ENCODE measurements at regions not wholly inside any gene's neighbourhood (a gene's known extent, or its start where the extent isn't known, plus 50 kb on each side); places are given as distances from the start of the nearest gene placed in this dataset.
"Not testable (repeated sequence)": the region's sequence is repeated elsewhere in the genome, so short reads cannot be mapped to it uniquely, and the experiment has no call there.

- DNase-seq: no peak
Observed at GRCh38 chr2:53183581-53183980, 584.0 kb upstream of the CHAC2 start.

- DNase-seq: no peak
Observed at GRCh38 chr2:53182601-53183000, 585.0 kb upstream of the CHAC2 start.

GRCh38 chr2:53181759-53182158, 585.8 kb upstream of the CHAC2 start:
- no peak for DNase-seq

DNA sequence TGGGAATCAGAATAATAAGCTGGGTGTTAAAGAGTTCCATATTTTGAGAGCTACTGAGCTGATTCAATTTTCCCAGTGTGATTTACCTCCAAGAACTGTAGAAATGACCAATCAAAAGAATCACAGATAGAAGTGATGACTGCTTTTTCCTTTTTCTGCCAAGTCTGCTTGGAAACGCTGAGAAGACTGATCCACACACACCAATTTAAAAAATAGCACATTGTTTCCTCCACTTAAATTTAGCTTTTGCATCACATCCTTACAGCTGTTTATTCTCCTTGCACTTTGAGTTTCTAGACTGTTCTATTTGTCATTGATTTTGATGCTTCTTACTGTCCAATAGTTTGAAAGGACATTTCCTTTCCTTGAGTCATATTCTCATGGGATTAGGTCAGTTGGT, 590.3 kb upstream of the CHAC2 start:
- DNase-seq: no peak

GRCh38 chr2:53174539-53174938, 593.1 kb upstream of the CHAC2 start:
- DNase-seq: no peak

DNA sequence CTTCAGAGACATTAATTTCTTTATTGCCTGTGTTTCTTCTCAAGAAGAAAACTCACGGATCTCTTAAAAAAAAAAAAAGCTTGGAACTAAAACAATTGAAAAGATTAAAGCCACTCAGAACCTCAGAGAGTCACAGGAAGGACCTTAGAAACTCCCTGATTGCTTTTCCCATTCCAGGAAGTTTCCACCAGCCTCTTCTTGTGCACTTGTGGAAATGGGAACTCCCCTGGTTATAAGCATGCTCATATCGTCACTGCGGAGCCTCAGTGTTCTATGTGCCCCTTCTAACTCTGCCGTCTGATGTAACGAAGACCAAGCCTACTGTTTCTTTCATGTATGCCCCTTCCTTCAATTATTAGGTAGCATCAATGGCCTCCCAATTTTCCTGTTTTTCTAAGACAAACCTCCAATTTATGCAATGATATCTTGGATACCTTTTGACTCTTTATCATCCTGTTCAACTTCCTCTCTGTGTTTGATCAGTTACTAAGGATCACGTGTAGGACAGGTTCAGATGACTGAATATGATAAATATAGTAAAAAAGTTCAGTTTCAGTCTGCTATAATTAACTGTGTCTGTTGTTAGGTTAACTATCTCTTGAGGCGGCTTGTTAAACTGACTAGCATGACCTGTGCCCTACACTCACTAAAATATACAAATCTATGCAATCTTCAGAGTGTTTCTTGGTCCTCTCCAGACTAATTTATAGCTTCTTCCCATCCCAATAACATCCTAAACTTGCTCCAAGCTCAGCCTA, 593.7 kb upstream of the CHAC2 start:
- DNase-seq: no peak

GRCh38 chr2:53173091-53173490, 594.5 kb upstream of the CHAC2 start:
- DNase-seq: no peak

GRCh38 chr2:53170466-53170865, 597.1 kb upstream of the CHAC2 start:
- no peak for DNase-seq

DNA sequence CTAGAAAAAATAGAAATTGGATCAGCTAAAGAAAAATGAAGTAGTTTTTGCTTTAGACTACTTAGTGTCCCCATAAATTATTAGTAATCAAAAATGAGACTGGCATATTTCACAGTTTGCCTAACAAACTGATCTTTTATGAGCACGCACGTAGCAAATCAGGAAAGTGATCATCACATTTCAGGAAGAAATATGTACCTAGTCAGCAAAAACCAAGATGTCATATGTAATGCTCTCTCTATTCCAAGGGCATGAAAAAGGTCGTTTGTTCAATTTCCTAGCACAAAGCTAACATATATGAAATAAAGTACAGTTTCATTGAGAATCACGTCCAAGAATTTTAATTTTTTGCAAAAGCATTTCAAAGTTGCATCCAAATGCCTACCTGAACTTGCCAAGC, 600.4 kb upstream of the CHAC2 start:
- DNase-seq: no peak

- DNase-seq: no peak
Observed at GRCh38 chr2:53150146-53150545, 617.5 kb upstream of the CHAC2 start.

GRCh38 chr2:53148221-53148620, 619.4 kb upstream of the CHAC2 start:
- DNase-seq: no peak

DNA sequence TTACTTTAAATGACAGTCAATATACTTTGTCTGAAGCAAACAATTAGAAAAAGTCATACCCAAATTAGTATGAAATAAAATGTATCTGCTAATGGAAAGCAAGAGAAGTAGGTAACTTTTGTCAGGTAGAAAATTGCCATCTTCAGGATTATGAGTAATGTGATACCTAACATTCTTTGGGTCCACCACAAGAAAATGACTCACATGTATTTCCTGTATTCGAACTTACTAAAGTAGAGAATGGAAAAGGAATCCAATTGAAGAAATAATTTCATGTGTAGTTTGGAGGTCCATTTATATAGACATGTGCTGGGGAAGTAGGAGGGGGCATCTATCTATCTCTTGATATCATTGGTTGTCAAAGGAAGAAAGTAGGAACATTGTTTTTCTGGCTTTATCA, 636.2 kb upstream of the CHAC2 start:
- no peak for DNase-seq

DNA sequence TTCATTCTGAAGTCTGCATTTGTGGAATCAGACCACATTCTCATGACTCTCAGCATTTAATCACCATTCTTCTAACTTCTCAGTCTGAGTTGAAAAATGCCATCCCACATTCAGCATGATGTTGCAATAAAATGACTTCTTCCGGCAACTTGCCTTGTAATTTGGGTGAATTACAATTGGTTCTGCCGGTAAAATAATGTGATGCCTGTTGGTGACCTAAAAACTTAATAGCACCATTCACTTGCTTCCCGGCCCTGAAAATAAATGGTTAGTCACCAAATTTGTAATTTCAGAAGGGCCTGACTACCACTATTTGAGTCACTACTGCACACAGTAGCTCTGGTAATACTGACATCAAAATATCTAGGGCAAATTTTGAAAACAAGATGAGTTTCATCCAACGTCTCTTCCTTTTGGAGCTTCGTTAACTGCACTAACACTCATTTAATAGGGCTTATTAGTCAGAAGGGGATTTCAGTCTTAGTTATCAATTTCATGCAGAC, 637.1 kb upstream of the CHAC2 start:
- no peak for DNase-seq

DNA sequence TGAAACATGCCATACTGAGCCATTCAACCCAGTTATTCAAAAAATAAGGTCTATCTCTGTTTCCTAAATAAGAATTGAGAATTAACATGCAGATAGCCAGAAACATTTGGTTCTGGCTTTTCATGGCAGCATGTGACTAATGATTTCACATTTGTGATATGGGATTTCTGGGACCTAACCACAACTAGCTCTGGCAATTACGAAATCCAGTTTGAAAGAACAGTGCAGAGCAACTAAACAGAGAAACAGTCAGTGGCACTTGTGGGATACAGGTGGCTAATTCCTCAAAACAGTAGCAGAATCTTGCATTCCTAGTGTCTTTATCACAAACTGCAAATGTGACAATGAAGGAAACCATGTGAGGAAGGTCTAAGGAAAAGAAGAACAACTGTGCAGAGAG, 637.8 kb upstream of the CHAC2 start:
- DNase-seq: no peak

- DNase-seq: no peak
Observed at GRCh38 chr2:53127061-53127650, 640.4 kb upstream of the CHAC2 start.

GRCh38 chr2:53114991-53115390, 652.6 kb upstream of the CHAC2 start:
- DNase-seq: no peak

GRCh38 chr2:53114582-53114981, 653.0 kb upstream of the CHAC2 start:
- no peak for DNase-seq

DNA sequence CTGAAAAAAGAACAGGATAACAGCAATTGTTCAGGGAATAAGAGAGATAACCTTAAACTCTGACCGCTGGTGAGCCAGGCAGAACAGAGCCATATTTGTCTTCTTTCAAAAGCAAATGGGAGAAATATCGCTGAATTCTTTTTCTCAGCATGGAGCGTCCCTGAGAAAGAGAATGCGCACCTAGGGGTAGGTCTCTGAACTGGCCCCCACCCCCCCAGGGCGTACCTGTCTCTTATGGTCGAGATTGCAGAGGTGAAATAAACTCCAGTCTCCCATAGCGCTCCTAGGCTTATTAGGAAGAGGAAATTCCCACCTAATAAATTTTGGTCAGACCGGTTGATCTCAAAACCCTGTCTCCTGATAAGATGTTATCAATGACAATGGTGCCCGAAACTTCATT, 655.2 kb upstream of the CHAC2 start:
- not testable (repeated sequence) for DNase-seq

DNA sequence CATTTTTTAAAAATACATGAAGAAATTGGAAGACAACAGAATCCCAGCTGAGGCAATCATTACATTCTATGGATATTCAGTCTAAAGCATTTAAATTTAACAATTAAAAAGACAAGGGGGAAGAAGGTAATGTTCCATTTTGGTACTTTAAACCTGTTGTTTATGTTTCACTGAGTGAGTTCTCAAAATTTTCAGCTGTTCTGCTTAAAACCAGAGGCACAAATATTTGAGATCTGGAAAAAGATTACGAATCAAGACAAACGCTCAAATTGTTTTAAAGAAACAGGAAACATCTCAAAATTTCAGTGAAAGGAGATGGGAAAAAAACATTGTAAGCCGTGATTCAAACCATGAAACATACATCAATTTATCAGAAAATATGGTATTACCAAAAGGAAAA, 656.2 kb upstream of the CHAC2 start:
- no peak for DNase-seq

- no peak for DNase-seq
Observed at GRCh38 chr2:53111004-53111403, 656.6 kb upstream of the CHAC2 start.

- DNase-seq: no peak
Observed at GRCh38 chr2:53108246-53108645, 659.4 kb upstream of the CHAC2 start.

GRCh38 chr2:53104263-53104662, 663.3 kb upstream of the CHAC2 start:
- no peak for DNase-seq

- no peak for DNase-seq
Observed at GRCh38 chr2:53103679-53104078, 663.9 kb upstream of the CHAC2 start.

DNA sequence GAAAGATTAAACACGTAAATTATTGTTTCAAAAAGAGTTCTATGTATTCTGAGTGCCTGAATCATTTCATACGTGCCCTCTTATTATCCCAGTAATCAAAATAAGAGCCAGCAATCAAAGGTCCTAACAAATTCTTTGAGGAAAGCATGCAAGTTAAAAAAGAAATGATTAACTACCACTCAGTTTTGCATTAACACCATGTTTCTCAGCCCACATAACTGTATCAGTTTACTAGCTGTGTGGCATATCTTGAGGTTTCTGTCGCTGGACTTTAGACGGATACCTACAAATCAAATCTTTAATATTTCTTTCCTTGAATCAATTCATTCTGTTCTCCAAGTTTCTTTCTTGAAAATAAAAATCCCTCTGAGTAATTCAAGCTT, 668.9 kb upstream of the CHAC2 start:
- DNase-seq: no peak

DNA sequence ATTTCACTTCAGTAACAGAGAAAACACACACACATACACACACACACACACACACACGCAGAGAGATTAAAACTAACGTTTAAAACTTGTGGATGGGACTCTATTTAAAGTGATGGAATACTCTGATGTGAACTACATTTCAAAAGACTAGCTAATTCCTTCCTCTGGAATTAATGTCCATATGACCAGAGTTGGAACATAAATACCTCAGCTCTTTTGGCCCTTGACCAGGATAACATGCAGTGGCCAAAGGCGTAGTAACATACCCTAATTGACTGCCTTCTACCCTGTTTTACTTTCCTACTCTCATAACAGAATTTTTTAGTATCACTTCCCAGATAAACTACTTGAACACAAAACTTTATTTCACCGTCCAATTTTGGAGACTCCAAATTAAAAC, 671.3 kb upstream of the CHAC2 start:
- DNase-seq: no peak
